GM12878 (cell line): ENCODE measurements at regions not wholly inside any gene's neighbourhood (a gene's known extent, or its start where the extent isn't known, plus 50 kb on each side); places are given as distances from the start of the nearest gene placed in this dataset.

Experiments used
- ATAC-seq: fragments of 200-7000 bp; cut with Tn5 transposase; 3 replicates; pipeline ENCODE4 v1.9.1; 2020; ENCODE audit warnings: mild to moderate bottlenecking, moderate library complexity
- BruUV-seq: library from RNA; stranded (reverse); fragments of 400-500 nt; replicated peaks from 2 replicates; lab custom pipeline; 2021; lab: Mats Ljungman, UMichigan
- CTCF ChIA-PET: fragments of 300-600 bp; sonication (Branson Sonifier 250); formaldehyde crosslinking; extraction: SDS; loops from one replicate; lab custom pipeline; 2021; ENCODE audit warnings: inconsistent platforms; lab: Yijun Ruan, JAX
- POLR2A ChIA-PET: fragments of 350-600 bp; formaldehyde crosslinking; extraction: SDS; loops from one replicate; lab custom pipeline; 2021; ENCODE audit warnings: inconsistent platforms; lab: Charles Lee
- RAD21 ChIA-PET: fragments of 300-600 bp; sonication (Branson Sonifier 250); formaldehyde crosslinking; loops from one replicate; lab custom pipeline; 2023; ENCODE audit warnings: antibody characterized with exemption; ENCODE audit not compliant: unreplicated experiment; lab: Charles Lee
- SMC1A ChIA-PET: fragments of 300-600 bp; sonication (Branson Sonifier 250); formaldehyde crosslinking; loops from one replicate; lab custom pipeline; 2023; ENCODE audit not compliant: unreplicated experiment, uncharacterized antibody; lab: Charles Lee
- DNase-seq: peaks from one replicate; pipeline ENCODE4 v3.0.0-alpha.2; 2011; ENCODE audit warnings: low read depth, low spot score
- FAIRE-seq: peaks from 3 replicates; lab custom pipeline; 2011; peaks lifted over from hg19 to GRCh38; lab: Jason Lieb, UNC
- H2AFZ ChIP-seq: 2 replicates; pipeline ENCODE4 v1.6.0; 2011; ENCODE audit warnings: low read depth, low read length, control low read depth; ENCODE audit not compliant: control insufficient read depth
- H3K27ac ChIP-seq: 2 replicates; pipeline ENCODE4 v1.5.1; 2011; ENCODE audit warnings: control low read depth; ENCODE audit not compliant: control insufficient read depth, insufficient read depth
- H3K27me3 ChIP-seq, 2 experiments: replicated peaks in 1 of 2; 2 replicates each; pipeline versions ENCODE4 v1.6.0 to v1.6.1; 2011; ENCODE audit warnings: low read length in 1 of 2; ENCODE audit not compliant: control insufficient read depth in 2 of 2, insufficient read depth in 2 of 2
- H3K36me3 ChIP-seq, 2 experiments: 2 replicates each; pipeline ENCODE4 v1.5.1; 2011; ENCODE audit warnings: low read length in 1 of 2; ENCODE audit not compliant: control insufficient read depth in 2 of 2, insufficient read depth in 2 of 2
- H3K4me1 ChIP-seq: 2 replicates; pipeline ENCODE4 v1.6.1; 2011; ENCODE audit warnings: mild to moderate bottlenecking, low read length, moderate library complexity, mixed read lengths; ENCODE audit not compliant: control insufficient read depth, insufficient read depth
- H3K4me2 ChIP-seq: 2 replicates; pipeline ENCODE4 v1.6.0; 2011; ENCODE audit warnings: control low read depth; ENCODE audit not compliant: control insufficient read depth, insufficient read depth
- H3K4me3 ChIP-seq: fragments of 200-600 bp; sonication (generic); 2 replicates; pipeline ENCODE4 v1.5.1; 2016
- H3K79me2 ChIP-seq: 2 replicates; pipeline ENCODE4 v1.6.0; 2011; ENCODE audit warnings: low read length; ENCODE audit not compliant: control insufficient read depth, insufficient read depth
- H3K9ac ChIP-seq: 2 replicates; pipeline ENCODE4 v1.8.0; 2011; ENCODE audit warnings: low read length, control low read depth, mixed read lengths; ENCODE audit not compliant: control insufficient read depth, insufficient read depth
- H3K9me3 ChIP-seq: replicated peaks from 3 replicates; pipeline ENCODE4 v1.5.1; 2011; ENCODE audit warnings: mild to moderate bottlenecking, low read length; ENCODE audit not compliant: control insufficient read depth, insufficient read depth
- H4K20me1 ChIP-seq: 2 replicates; pipeline ENCODE4 v1.6.0; 2011; ENCODE audit not compliant: control insufficient read depth, insufficient read depth
- ATF2 ChIP-seq: IDR thresholded peaks from 2 replicates; pipeline ENCODE4 v1.6.1; 2012; ENCODE audit warnings: low read length, inconsistent platforms
- CREM ChIP-seq: IDR thresholded peaks from 2 replicates; pipeline ENCODE4 v1.6.1; 2014; ENCODE audit warnings: antibody characterized with exemption, low read depth
- HCFC1 ChIP-seq: fragments of 150-350 bp; IDR thresholded peaks from 2 replicates; pipeline ENCODE4 v1.6.1; 2014; ENCODE audit warnings: low read length
- HDAC2 ChIP-seq: fragments of 200-600 bp; sonication (generic); IDR thresholded peaks from 2 replicates; pipeline ENCODE4 v1.6.1; 2017
- NBN ChIP-seq: fragments of 450-650 bp; IDR thresholded peaks from 2 replicates; pipeline ENCODE4 v1.6.1; 2016
- STAT1 ChIP-seq: fragments of 450-650 bp; conservative IDR thresholded peaks from 2 replicates; pipeline ENCODE4 v1.6.1; 2014; ENCODE audit warnings: antibody characterized with exemption, mild to moderate bottlenecking
- USF1 ChIP-seq: IDR thresholded peaks from 2 replicates; pipeline ENCODE4 v1.6.1; 2011; ENCODE audit warnings: borderline replicate concordance, low read depth, mild to moderate bottlenecking, moderate library complexity, mixed read lengths, low read length; ENCODE audit not compliant: insufficient read depth; ENCODE audit errors: extremely low read length
- ZBTB40 ChIP-seq: fragments of 450-650 bp; IDR thresholded peaks from 2 replicates; pipeline ENCODE4 v1.6.1; 2016; ENCODE audit warnings: mild to moderate bottlenecking, moderate library complexity, borderline replicate concordance
- WGBS: methylation state at CpG from one replicate; pipeline ENCODE4 v1.1.6; 2016; ENCODE audit warnings: low lambda C conversion rate; ENCODE audit not compliant: insufficient replicate concordance, insufficient coverage; ENCODE audit errors: missing lambda C conversion rate; 5-methylcytosine and 5-hydroxymethylcytosine counted together
- in situ Hi-C: fragments of 300-500 bp; cut with MboI; formaldehyde crosslinking; loops from 9 replicates; pipeline ENCODE4 v1.14.3; 2018; ENCODE audit warnings: mixed read lengths
- intact Hi-C: fragments of 100-400 bp; cut with micrococcal nuclease; formaldehyde crosslinking; loops from one replicate; pipeline ENCODE4 v1.14.2; 2022; ENCODE audit not compliant: unreplicated experiment
- TF ChIP-seq, protein P1 (sequence below): IDR thresholded peaks from 2 replicates; pipeline ENCODE4 v1.6.1; 2011; ENCODE audit warnings: mild to moderate bottlenecking, low read depth, low read length, moderate library complexity; ENCODE audit not compliant: insufficient replicate concordance
- TF ChIP-seq, protein P2 (sequence below): fragments of 450-650 bp; formaldehyde crosslinking; IDR thresholded peaks from 2 replicates; pipeline ENCODE4 v1.4.0; 2020; ENCODE audit warnings: mild to moderate bottlenecking, moderate library complexity

GRCh38 chr2:21664083-21664482, 540.3 kb downstream of the TDRD15 start (continued):
- TF ChIP-seq ZBTB40 (no peak), USF1 (no peak), STAT1 (no peak), ATF2 (no peak)
- TF ChIP-seq, all 136 proteins: peak for 0

- H3K79me2 ChIP-seq = no peaks in the 10 kb centered on the region
- H3K4me2 ChIP-seq = no peak overlapping the region
- no peaks in the 10 kb centered on the region for H4K20me1 ChIP-seq
- no peak overlapping the region for H2AFZ ChIP-seq
- H3K27me3 ChIP-seq = no peaks in the 10 kb centered on the region
- ChIA-PET RAD21 (no interaction called here), CTCF (no interaction called here), SMC1A (no interaction called here), POLR2A (no interaction called here)
- no peak overlapping the region for H3K4me3 ChIP-seq
- no peaks in the 10 kb centered on the region for H3K4me1 ChIP-seq
- no peak overlapping the region for H3K27ac ChIP-seq
- intact Hi-C loops (no loop called here), in situ Hi-C loops (no loop called here)
- WGBS = 30% methylated on average over 5 of the region's 5 CpGs
- no TSS peak for BruUV-seq
- H3K36me3 ChIP-seq = no peaks in the 10 kb centered on the region
- DNase-seq (no peak), FAIRE-seq (no peak), ATAC-seq (no peak)
- no peak overlapping the region for H3K9ac ChIP-seq
- H3K9me3 ChIP-seq = no peaks in the 10 kb centered on the region
- TF ChIP-seq ATF2 = no peak
- TF ChIP-seq NBN = no peak
- TF ChIP-seq HCFC1 = no peak
- TF ChIP-seq, protein P1, sequence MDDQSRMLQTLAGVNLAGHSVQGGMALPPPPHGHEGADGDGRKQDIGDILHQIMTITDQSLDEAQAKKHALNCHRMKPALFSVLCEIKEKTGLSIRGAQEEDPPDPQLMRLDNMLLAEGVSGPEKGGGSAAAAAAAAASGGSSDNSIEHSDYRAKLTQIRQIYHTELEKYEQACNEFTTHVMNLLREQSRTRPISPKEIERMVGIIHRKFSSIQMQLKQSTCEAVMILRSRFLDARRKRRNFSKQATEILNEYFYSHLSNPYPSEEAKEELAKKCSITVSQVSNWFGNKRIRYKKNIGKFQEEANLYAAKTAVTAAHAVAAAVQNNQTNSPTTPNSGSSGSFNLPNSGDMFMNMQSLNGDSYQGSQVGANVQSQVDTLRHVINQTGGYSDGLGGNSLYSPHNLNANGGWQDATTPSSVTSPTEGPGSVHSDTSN = no peak
- TF ChIP-seq CREM = no peak
- TF ChIP-seq HDAC2 = no peak
- TF ChIP-seq, protein P2, sequence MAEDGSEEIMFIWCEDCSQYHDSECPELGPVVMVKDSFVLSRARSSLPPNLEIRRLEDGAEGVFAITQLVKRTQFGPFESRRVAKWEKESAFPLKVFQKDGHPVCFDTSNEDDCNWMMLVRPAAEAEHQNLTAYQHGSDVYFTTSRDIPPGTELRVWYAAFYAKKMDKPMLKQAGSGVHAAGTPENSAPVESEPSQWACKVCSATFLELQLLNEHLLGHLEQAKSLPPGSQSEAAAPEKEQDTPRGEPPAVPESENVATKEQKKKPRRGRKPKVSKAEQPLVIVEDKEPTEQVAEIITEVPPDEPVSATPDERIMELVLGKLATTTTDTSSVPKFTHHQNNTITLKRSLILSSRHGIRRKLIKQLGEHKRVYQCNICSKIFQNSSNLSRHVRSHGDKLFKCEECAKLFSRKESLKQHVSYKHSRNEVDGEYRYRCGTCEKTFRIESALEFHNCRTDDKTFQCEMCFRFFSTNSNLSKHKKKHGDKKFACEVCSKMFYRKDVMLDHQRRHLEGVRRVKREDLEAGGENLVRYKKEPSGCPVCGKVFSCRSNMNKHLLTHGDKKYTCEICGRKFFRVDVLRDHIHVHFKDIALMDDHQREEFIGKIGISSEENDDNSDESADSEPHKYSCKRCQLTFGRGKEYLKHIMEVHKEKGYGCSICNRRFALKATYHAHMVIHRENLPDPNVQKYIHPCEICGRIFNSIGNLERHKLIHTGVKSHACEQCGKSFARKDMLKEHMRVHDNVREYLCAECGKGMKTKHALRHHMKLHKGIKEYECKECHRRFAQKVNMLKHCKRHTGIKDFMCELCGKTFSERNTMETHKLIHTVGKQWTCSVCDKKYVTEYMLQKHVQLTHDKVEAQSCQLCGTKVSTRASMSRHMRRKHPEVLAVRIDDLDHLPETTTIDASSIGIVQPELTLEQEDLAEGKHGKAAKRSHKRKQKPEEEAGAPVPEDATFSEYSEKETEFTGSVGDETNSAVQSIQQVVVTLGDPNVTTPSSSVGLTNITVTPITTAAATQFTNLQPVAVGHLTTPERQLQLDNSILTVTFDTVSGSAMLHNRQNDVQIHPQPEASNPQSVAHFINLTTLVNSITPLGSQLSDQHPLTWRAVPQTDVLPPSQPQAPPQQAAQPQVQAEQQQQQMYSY (CRISPR knock-in tag) = no peak
Observed at GRCh38 chr2:21667638-21668037, 543.9 kb downstream of the TDRD15 start.
